Breast epithelium (tissue), 4 donors: ENCODE measurements at regions not wholly inside any gene's neighbourhood (a gene's known extent, or its start where the extent isn't known, plus 50 kb on each side); places are given as distances from the start of the nearest gene placed in this dataset.

Experiments
- DNase-seq, 2 donors: peaks; one replicate each; pipeline ENCODE4 v3.0.0-alpha.2; 2019; ENCODE audit warnings: low spot score in 2 of 2
- H3K27ac ChIP-seq, 2 donors: fragments of 200-600 bp; sonication (generic) in 1 of 2; one replicate each; pipeline ENCODE4 v1.5.1; 2016 to 2019; ENCODE audit warnings: mild to moderate bottlenecking in 1 of 2
- H3K27me3 ChIP-seq, 2 donors: fragments of 200-600 bp; sonication (generic) in 1 of 2; one replicate each; pipeline versions ENCODE4 v1.5.1 to v1.6.0; 2017 to 2019; ENCODE audit warnings: control low read depth in 1 of 2, mild to moderate bottlenecking in 1 of 2
- H3K36me3 ChIP-seq: fragments of 200-600 bp; one replicate; pipeline ENCODE4 v1.5.1; 2019
- H3K4me1 ChIP-seq, 2 donors: fragments of 200-600 bp; sonication (generic); one replicate each; pipeline ENCODE4 v1.5.1; 2016 to 2019; ENCODE audit warnings: control low read depth in 1 of 2
- H3K4me3 ChIP-seq, 3 donors: fragments of 200-600 bp; sonication (generic); 1 replicate in 2 of 3; 2 replicates in 1 of 3; pipeline ENCODE4 v1.5.1; 2016 to 2019; ENCODE audit warnings: mild to moderate bottlenecking in 3 of 3, moderate library complexity in 2 of 3
- H3K9me3 ChIP-seq, 2 donors: fragments of 200-600 bp; sonication (generic) in 1 of 2; one replicate each; pipeline ENCODE4 v1.5.1; 2016 to 2019; ENCODE audit warnings: control low read depth in 1 of 2
- CTCF ChIP-seq, 3 donors: fragments of 450-650 bp; IDR thresholded peaks; one replicate each; pipeline ENCODE4 v1.5.1; 2016 to 2017; ENCODE audit warnings: antibody characterized with exemption in 3 of 3, mild to moderate bottlenecking in 3 of 3, moderate library complexity in 3 of 3
- POLR2A ChIP-seq: fragments of 450-650 bp; IDR thresholded peaks from one replicate; pipeline ENCODE4 v1.6.1; 2016; ENCODE audit warnings: antibody characterized with exemption, mild to moderate bottlenecking, moderate library complexity
- POLR2AphosphoS5 ChIP-seq, 3 donors: sonication (generic); formaldehyde crosslinking; IDR thresholded peaks; one replicate each; pipeline ENCODE4 v1.6.1; 2017; ENCODE audit warnings: antibody characterized with exemption in 3 of 3
- intact Hi-C: fragments of 100-400 bp; cut with DNase I; formaldehyde crosslinking; loops from one replicate; pipeline ENCODE4 v1.15.1; 2023; ENCODE audit warnings: low total_unique reads

- no peak overlapping the region for H3K4me3 ChIP-seq
- intact Hi-C loops, result no loop called here
Observed at GRCh38 chr6:120736740-120737139, 597.5 kb downstream of the TBC1D32 start.

GRCh38 chr6:120735641-120736040 is 598.6 kb downstream of the TBC1D32 start:
- intact Hi-C loops, result no loop called here
- TF ChIP-seq POLR2AphosphoS5 (IDR thresholded peaks at IDR 0.05) (no peak), POLR2A (no peak), CTCF (IDR thresholded peaks at IDR 0.05) (no peak)

More at GRCh38 chr6:120736740-120737139, 597.5 kb downstream of the TBC1D32 start:
- Histone ChIP-seq H3K27me3 (no peaks in the 10 kb centered on the region), H3K9me3 (peaks cover 6 to 7% of the 10 kb centered on the region in 2 donors), H3K27ac (no peak overlapping the region), H3K4me1 (no peaks in the 10 kb centered on the region), H3K36me3 (no peaks in the 10 kb centered on the region)
- DNase-seq, result no peak
- TF ChIP-seq POLR2AphosphoS5 (IDR thresholded peaks at IDR 0.05) (no peak), CTCF (IDR thresholded peaks at IDR 0.05) (no peak), POLR2A (no peak)

GRCh38 chr6:120711255-120711654 is 623.0 kb downstream of the TBC1D32 start:
- TF ChIP-seq POLR2A (no peak), POLR2AphosphoS5 (IDR thresholded peaks at IDR 0.05) (no peak), CTCF (IDR thresholded peaks at IDR 0.05) (no peak)
- Histone ChIP-seq H3K27me3 (no peaks in the 10 kb centered on the region), H3K9me3 (peaks cover 5 to 17% of the 10 kb centered on the region in 2 donors), H3K27ac (no peak overlapping the region), H3K4me3 (no peak overlapping the region), H3K36me3 (no peaks in the 10 kb centered on the region), H3K4me1 (no peaks in the 10 kb centered on the region)
- DNase-seq, result no peak
- intact Hi-C loops, result no loop called here

More at GRCh38 chr6:120735641-120736040, 598.6 kb downstream of the TBC1D32 start:
- Histone ChIP-seq H3K9me3 (peaks cover 7 to 12% of the 10 kb centered on the region in 2 donors), H3K4me3 (no peak overlapping the region), H3K36me3 (no peaks in the 10 kb centered on the region), H3K4me1 (no peaks in the 10 kb centered on the region), H3K27ac (no peak overlapping the region), H3K27me3 (no peaks in the 10 kb centered on the region)
- no peak for DNase-seq

- Histone ChIP-seq H3K9me3 (peaks cover under 1 to 4% of the 10 kb centered on the region in 2 donors), H3K27me3 (no peaks in the 10 kb centered on the region), H3K36me3 (no peaks in the 10 kb centered on the region), H3K27ac (no peak overlapping the region), H3K4me3 (no peak overlapping the region), H3K4me1 (no peaks in the 10 kb centered on the region)
- TF ChIP-seq POLR2AphosphoS5 (IDR thresholded peaks at IDR 0.05), result no peak
- TF ChIP-seq POLR2A, result no peak
- no peak for TF ChIP-seq CTCF (IDR thresholded peaks at IDR 0.05)
- DNase-seq, result no peak
- intact Hi-C loops, result no loop called here
Observed at GRCh38 chr6:120700001-120700400, 634.3 kb downstream of the TBC1D32 start.

GRCh38 chr6:120686492-120686891 is 647.8 kb downstream of the TBC1D32 start:
- DNase-seq, result no peak
- Histone ChIP-seq H3K36me3 (no peaks in the 10 kb centered on the region), H3K4me3 (no peak overlapping the region), H3K4me1 (no peaks in the 10 kb centered on the region), H3K27me3 (no peaks in the 10 kb centered on the region), H3K27ac (no peak overlapping the region), H3K9me3 (no peaks in the 10 kb centered on the region)
- no peak for TF ChIP-seq POLR2A
- no peak for TF ChIP-seq CTCF (IDR thresholded peaks at IDR 0.05)
- TF ChIP-seq POLR2AphosphoS5 (IDR thresholded peaks at IDR 0.05), result no peak
- intact Hi-C loops, result no loop called here
